HepG2 (cell line): ENCODE measurements at regions not wholly inside any gene's neighbourhood (a gene's known extent, or its start where the extent isn't known, plus 50 kb on each side); places are given as distances from the start of the nearest gene placed in this dataset.

Experiments used
- ATAC-seq: fragments of 200-7000 bp; cut with Tn5 transposase; 3 replicates; pipeline ENCODE4 v1.9.1; 2020; ENCODE audit warnings: mild to moderate bottlenecking, moderate library complexity
- BruUV-seq: library from RNA; stranded (reverse); fragments of 400-500 nt; replicated peaks from 2 replicates; lab custom pipeline; 2021; lab: Mats Ljungman, UMichigan
- CTCF ChIA-PET: fragments of 300-600 bp; formaldehyde crosslinking; extraction: SDS; loops from one replicate; lab custom pipeline; 2021; ENCODE audit warnings: low total read pairs, inconsistent platforms, low intra/inter-chr PET ratio; lab: Yijun Ruan, JAX
- POLR2A ChIA-PET: fragments of 350-600 bp; sonication (Branson Sonifier 250); formaldehyde crosslinking; loops from one replicate; lab custom pipeline; 2020; ENCODE audit warnings: antibody characterized with exemption, inconsistent platforms; lab: Yijun Ruan, JAX
- DNase-seq: peaks from one replicate; pipeline ENCODE4 v3.0.0-alpha.2; 2015; ENCODE audit warnings: low spot score
- FAIRE-seq: peaks from 3 replicates; lab custom pipeline; 2011; peaks lifted over from hg19 to GRCh38; lab: Jason Lieb, UNC
- H2AFZ ChIP-seq: one replicate; pipeline ENCODE4 v1.6.1; 2011; ENCODE audit warnings: low read length, inconsistent platforms
- H3K27ac ChIP-seq: fragments of 300-600 bp; 3 replicates; pipeline ENCODE4 v1.8.0; 2011; ENCODE audit warnings: mixed run types, mild to moderate bottlenecking, mixed read lengths, low read length, inconsistent platforms; ENCODE audit not compliant: insufficient read depth; ENCODE audit errors: extremely low read length
- H3K27me3 ChIP-seq, 2 experiments: fragments of 200-600 bp in 1 of 2; 2 replicates in 1 of 2; 3 replicates in 1 of 2; pipeline versions ENCODE4 v1.6.0 to v1.8.0; 2011; ENCODE audit warnings: low read length in 2 of 2, mild to moderate bottlenecking in 2 of 2, moderate library complexity in 2 of 2, inconsistent platforms in 1 of 2; ENCODE audit not compliant: insufficient read depth in 2 of 2, control insufficient read depth in 1 of 2
- H3K36me3 ChIP-seq, 2 experiments: fragments of 200-600 bp in 1 of 2; replicated peaks in 1 of 2; 2 replicates in 1 of 2; 3 replicates in 1 of 2; pipeline versions ENCODE4 v1.5.1 to v1.8.0; 2011; ENCODE audit warnings: low read length in 2 of 2, inconsistent platforms in 1 of 2; ENCODE audit not compliant: insufficient read depth in 2 of 2, control insufficient read depth in 1 of 2
- H3K4me1 ChIP-seq: 2 replicates; pipeline ENCODE4 v1.5.1; 2012; ENCODE audit warnings: low read length, inconsistent platforms; ENCODE audit not compliant: insufficient read depth
- H3K4me2 ChIP-seq: 2 replicates; pipeline ENCODE4 v1.6.0; 2011; ENCODE audit warnings: low read depth, low read length, inconsistent platforms
- H3K4me3 ChIP-seq, 3 experiments: fragments of 200-600 bp in 1 of 3; sonication (generic), shearing (Covaris generic) in 1 of 3; replicated peaks in 1 of 3; 2 replicates each; pipeline ENCODE4 v1.5.1; 2011 to 2016; ENCODE audit warnings: low read length in 3 of 3, inconsistent platforms in 2 of 3, low read depth in 2 of 3, mild to moderate bottlenecking in 2 of 3, control low read depth in 1 of 3, mixed read lengths in 1 of 3; ENCODE audit not compliant: insufficient read depth in 1 of 3
- H3K79me2 ChIP-seq: one replicate; pipeline ENCODE4 v1.6.1; 2011; ENCODE audit warnings: low read length, inconsistent platforms; ENCODE audit not compliant: insufficient read depth
- H3K9ac ChIP-seq: 2 replicates; pipeline ENCODE4 v1.6.0; 2011; ENCODE audit warnings: mild to moderate bottlenecking, low read depth, low read length, inconsistent platforms; ENCODE audit not compliant: insufficient read depth
- H3K9me3 ChIP-seq: 2 replicates; pipeline ENCODE4 v1.5.1; 2012; ENCODE audit warnings: mild to moderate bottlenecking, low read length
- H4K20me1 ChIP-seq: 2 replicates; pipeline ENCODE4 v1.6.0; 2011; ENCODE audit warnings: inconsistent platforms, mild to moderate bottlenecking, low read length, moderate library complexity; ENCODE audit not compliant: insufficient read depth
- ATM ChIP-seq: fragments of 450-650 bp; IDR thresholded peaks from 2 replicates; pipeline ENCODE4 v1.7.1; 2017; ENCODE audit warnings: mild to moderate bottlenecking, borderline replicate concordance
- DMAP1 ChIP-seq: IDR thresholded peaks from 2 replicates; pipeline ENCODE4 v1.6.1; 2016
- EEA1 ChIP-seq: sonication (generic); formaldehyde crosslinking; IDR thresholded peaks from 2 replicates; pipeline ENCODE4 v1.5.1; 2020; ENCODE audit warnings: mild to moderate bottlenecking, missing genetic modification reagents, borderline replicate concordance
- FOXM1 ChIP-seq: sonication (generic); formaldehyde crosslinking; IDR thresholded peaks from 2 replicates; pipeline ENCODE4 v1.5.0; 2020; ENCODE audit warnings: missing genetic modification reagents
- GABPB1 ChIP-seq: IDR thresholded peaks from 2 replicates; pipeline ENCODE4 v1.6.1; 2016; ENCODE audit warnings: mild to moderate bottlenecking, missing genetic modification reagents, moderate library complexity, missing compliant biosample characterization
- GMEB1 ChIP-seq: sonication (generic); formaldehyde crosslinking; IDR thresholded peaks from 2 replicates; pipeline ENCODE4 v1.5.1; 2020; ENCODE audit warnings: missing genetic modification reagents, mild to moderate bottlenecking, borderline replicate concordance
- HNRNPH1 ChIP-seq: fragments of 200-400 bp; formaldehyde crosslinking; optimal IDR thresholded peaks from 2 replicates; pipeline ENCODE3; 2017; ENCODE audit warnings: mild to moderate bottlenecking, low read depth, low read length
- MBNL3 ChIP-seq: fragments of 250-450 bp; sonication (Bioruptor Pico); conservative IDR thresholded peaks from 2 replicates; pipeline ENCODE4 v1.8.0; 2022; ENCODE audit warnings: mild to moderate bottlenecking, inconsistent platforms
- NFE2L2 ChIP-seq: fragments of 150-350 bp; IDR thresholded peaks from 2 replicates; pipeline ENCODE4 v1.6.1; 2014; ENCODE audit warnings: low read length
- TRAFD1 ChIP-seq: sonication (generic); formaldehyde crosslinking; IDR thresholded peaks from 2 replicates; pipeline ENCODE4 v1.5.1; 2020; ENCODE audit warnings: missing genetic modification reagents, mild to moderate bottlenecking, borderline replicate concordance
- ZBTB34 ChIP-seq: sonication (generic); formaldehyde crosslinking; IDR thresholded peaks from 2 replicates; pipeline ENCODE4 v1.8.0; 2022; ENCODE audit warnings: mild to moderate bottlenecking, missing genetic modification reagents
- ZC3H13 ChIP-seq: sonication (generic); formaldehyde crosslinking; IDR thresholded peaks from 2 replicates; pipeline ENCODE4 v1.8.1; 2023; ENCODE audit warnings: mild to moderate bottlenecking, missing genetic modification reagents, moderate library complexity
- ZNF547 ChIP-seq: sonication (generic); formaldehyde crosslinking; IDR thresholded peaks from 2 replicates; pipeline ENCODE4 v1.5.1; 2020; ENCODE audit warnings: mild to moderate bottlenecking, missing genetic modification reagents
- ZNF670 ChIP-seq: sonication (generic); formaldehyde crosslinking; IDR thresholded peaks from 2 replicates; pipeline ENCODE4 v1.8.0; 2022; ENCODE audit warnings: mild to moderate bottlenecking, missing genetic modification reagents, borderline replicate concordance
- ZNF784 ChIP-seq: sonication (generic); formaldehyde crosslinking; IDR thresholded peaks from 2 replicates; pipeline ENCODE4 v1.5.1; 2020; ENCODE audit warnings: missing genetic modification reagents, mild to moderate bottlenecking, borderline replicate concordance
- WGBS: methylation state at CpG from one replicate; pipeline ENCODE4 v1.1.6; 2017; ENCODE audit warnings: low lambda C conversion rate; 5-methylcytosine and 5-hydroxymethylcytosine counted together
- in situ Hi-C: cut with HindIII; loops from 2 replicates; pipeline ENCODE4 v1.10.0; 2017; ENCODE audit warnings: low pct_unique_long_range_greater_than_20kb; ENCODE audit not compliant: extremely low pct_ligation_motif_present
- intact Hi-C: fragments of 100-400 bp; cut with micrococcal nuclease; formaldehyde crosslinking; loops from one replicate; pipeline ENCODE4 v1.10.0; 2022; ENCODE audit not compliant: unreplicated experiment

- Histone ChIP-seq H3K27me3 (no peaks in the 10 kb centered on the region), H4K20me1 (no peaks in the 10 kb centered on the region), H3K9ac (no peak overlapping the region), H3K9me3 (no peaks in the 10 kb centered on the region), H2AFZ (no peak overlapping the region), H3K4me3 (no peak overlapping the region), H3K4me1 (no peaks in the 10 kb centered on the region), H3K79me2 (no peaks in the 10 kb centered on the region), H3K27ac (no peak overlapping the region), H3K4me2 (no peak overlapping the region), H3K36me3 (no peaks in the 10 kb centered on the region)
- DNase-seq (no peak), ATAC-seq (no peak), FAIRE-seq (no peak)
- WGBS, result 2% methylated on average over 5 of the region's 5 CpGs
- no TSS peak for BruUV-seq
- POLR2A ChIA-PET, result no interaction called here
- CTCF ChIA-PET, result no interaction called here
- intact Hi-C loops, result no loop called here
- in situ Hi-C loops, result no loop called here
- TF ChIP-seq GMEB1 (CRISPR knock-in tag) (no peak), ATM (no peak), ZBTB34 (CRISPR knock-in tag) (no peak), FOXM1 (no peak), MBNL3 (CRISPR knock-in tag) (no peak), EEA1 (no peak)
Observed at GRCh38 chr4:110897784-110898183, 274.9 kb upstream of the PITX2 start.

GRCh38 chr4:110898290-110898689 is 275.4 kb upstream of the PITX2 start:
- in situ Hi-C loops, result no loop called here
- TF ChIP-seq ZNF547, result no peak
- TF ChIP-seq DMAP1, result no peak
- TF ChIP-seq ZNF670, result no peak
- TF ChIP-seq ZNF784 (CRISPR knock-in tag), result no peak
- TF ChIP-seq HNRNPH1, result no peak
- TF ChIP-seq GABPB1, result no peak
- TF ChIP-seq TRAFD1 (CRISPR knock-in tag), result no peak
- TF ChIP-seq ZC3H13 (CRISPR knock-in tag), result no peak
- TF ChIP-seq NFE2L2, result no peak

More at GRCh38 chr4:110898290-110898689, 275.4 kb upstream of the PITX2 start:
- Histone ChIP-seq H3K9ac (no peak overlapping the region), H3K27me3 (no peaks in the 10 kb centered on the region), H3K4me2 (no peak overlapping the region), H3K4me3 (no peak overlapping the region), H4K20me1 (no peaks in the 10 kb centered on the region), H3K27ac (no peak overlapping the region), H3K9me3 (no peaks in the 10 kb centered on the region), H3K4me1 (no peaks in the 10 kb centered on the region), H3K79me2 (no peaks in the 10 kb centered on the region), H3K36me3 (no peaks in the 10 kb centered on the region), H2AFZ (no peak overlapping the region)
- ChIA-PET CTCF (no interaction called here), POLR2A (no interaction called here)
- intact Hi-C loops, result no loop called here
- DNase-seq (no peak), FAIRE-seq (no peak), ATAC-seq (no peak)
- no TSS peak for BruUV-seq
- 4% methylated on average over 1 of the region's 1 CpG for WGBS
